HAP-1 (cell line): ENCODE measurements at regions not wholly inside any gene's neighbourhood (a gene's known extent, or its start where the extent isn't known, plus 50 kb on each side); places are given as distances from the start of the nearest gene placed in this dataset.

Experiments
- DNase-seq, 2 experiments: peaks; one replicate each; pipeline ENCODE4 v3.0.0-alpha.2; 2016 to 2020; ENCODE audit warnings: low spot score in 2 of 2
- H3K27me3 ChIP-seq: fragments of 250-450 bp; sonication (Bioruptor Pico); 2 replicates; pipeline ENCODE4 v1.5.1; 2020; ENCODE audit warnings: low read depth, mild to moderate bottlenecking, moderate library complexity
- H3K36me3 ChIP-seq: fragments of 250-450 bp; sonication (Bioruptor Pico); replicated peaks from 2 replicates; pipeline ENCODE4 v1.5.1; 2020; ENCODE audit warnings: mild to moderate bottlenecking
- H3K4me1 ChIP-seq: fragments of 250-450 bp; sonication (Bioruptor Pico); 2 replicates; pipeline ENCODE4 v1.5.1; 2020; ENCODE audit warnings: mild to moderate bottlenecking
- H3K4me3 ChIP-seq: fragments of 250-450 bp; sonication (Bioruptor Pico); 2 replicates; pipeline ENCODE4 v1.5.1; 2020; ENCODE audit warnings: mild to moderate bottlenecking, moderate library complexity
- H3K9me3 ChIP-seq: fragments of 250-450 bp; sonication (Bioruptor Pico); 2 replicates; pipeline ENCODE4 v1.5.1; 2020; ENCODE audit warnings: mild to moderate bottlenecking, moderate library complexity
- in situ Hi-C: fragments of 300-500 bp; cut with MboI; formaldehyde crosslinking; loops from 3 replicates; pipeline ENCODE4 v1.14.3; 2020; ENCODE audit warnings: low sequenced_read_pairs, inconsistent platforms, mixed read lengths

DNA sequence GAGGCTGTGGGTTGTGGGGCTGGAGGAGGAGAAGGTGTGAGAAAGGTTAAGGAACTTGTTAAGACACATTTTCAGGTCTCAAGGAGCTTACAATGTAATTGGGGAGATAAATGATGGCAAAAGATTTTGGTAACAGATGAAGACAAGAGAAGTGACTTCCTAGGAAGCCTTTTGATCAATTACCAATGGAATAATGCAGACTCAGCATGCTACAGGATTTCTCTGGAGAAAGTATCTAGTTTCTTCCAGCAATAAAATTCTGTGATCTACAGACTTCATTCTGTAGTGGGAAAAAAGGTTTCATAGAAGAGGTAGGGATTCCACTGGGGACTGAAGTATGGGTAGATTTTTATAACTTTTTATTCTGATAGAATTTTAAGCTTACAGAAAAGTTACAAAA, 184.2 kb upstream of the RHOBTB1 start:
- H3K27me3 ChIP-seq, result no peaks in the 10 kb centered on the region
- no peaks in the 10 kb centered on the region for H3K9me3 ChIP-seq
- DNase-seq, result no peak
- H3K4me1 ChIP-seq, result peaks cover 13% of the 10 kb centered on the region
- no peaks in the 10 kb centered on the region for H3K36me3 ChIP-seq
- H3K4me3 ChIP-seq, result no peak overlapping the region
- in situ Hi-C loops, result loop anchor here (25.0 kb wide), 1 partner anchor 159 kb away; no protein-coding TSS in a partner anchor

DNA sequence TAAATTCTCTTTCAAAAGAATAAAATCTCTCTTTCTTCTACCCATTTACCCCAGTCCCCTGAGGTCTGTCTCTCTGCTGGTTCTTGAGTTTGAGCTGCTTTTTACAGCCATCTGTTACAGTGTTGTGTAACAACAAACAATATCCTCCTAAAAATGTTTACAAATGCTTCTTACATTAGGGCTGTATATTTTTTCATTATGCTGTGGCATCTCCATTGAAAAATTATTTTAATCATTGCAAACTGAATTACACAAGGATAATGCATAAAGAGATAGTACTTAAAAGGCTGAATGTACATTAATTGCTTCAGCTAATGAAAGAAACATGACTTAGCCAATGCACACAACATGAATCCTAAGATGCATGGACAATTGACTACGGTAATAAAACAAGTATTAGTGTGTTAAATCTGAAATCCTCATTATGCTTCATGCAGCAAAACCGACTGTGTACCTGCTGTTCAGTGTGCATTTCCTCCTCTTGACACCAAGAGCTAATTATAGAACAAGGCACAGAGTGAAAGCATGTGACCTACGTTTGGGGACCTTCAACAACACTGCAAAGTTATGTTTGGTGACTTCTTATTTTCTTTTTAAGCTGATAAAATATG, 181.7 kb upstream of the RHOBTB1 start:
- no peak for DNase-seq

DNA sequence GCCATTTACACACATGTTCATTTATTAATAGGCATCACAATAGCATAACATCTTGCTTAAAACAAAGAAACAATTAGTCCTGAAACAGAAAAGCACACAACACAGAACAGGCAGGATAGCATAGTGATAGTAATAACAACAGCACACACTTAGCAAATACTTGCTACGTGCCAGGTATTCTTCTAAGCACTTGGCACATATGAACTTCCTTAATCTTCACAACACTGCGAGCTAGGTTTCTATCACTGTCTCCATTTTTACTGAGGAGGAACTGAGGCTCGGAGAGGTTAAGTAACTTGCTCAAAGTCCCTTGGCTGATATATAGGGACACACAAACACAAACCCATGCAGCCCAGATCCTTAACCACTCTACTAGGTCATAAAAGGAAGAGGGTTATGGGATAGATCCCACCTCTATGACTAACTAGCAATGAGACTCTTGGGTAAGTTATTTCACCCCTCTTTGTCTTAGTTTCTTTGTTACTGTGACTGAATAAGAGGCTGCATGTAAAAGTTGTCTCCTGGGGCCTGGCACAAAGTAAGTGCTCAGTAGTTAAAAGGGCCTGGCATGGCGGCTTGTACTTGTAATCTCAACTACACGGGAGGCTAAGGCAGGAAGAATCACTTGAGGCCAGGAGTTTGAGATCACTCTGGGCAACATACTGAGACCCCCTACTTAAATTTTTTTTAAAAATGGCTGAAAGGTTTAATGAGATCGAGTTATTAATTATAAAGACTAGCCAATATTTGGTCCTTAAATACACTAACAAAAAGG, 181.0 kb upstream of the RHOBTB1 start:
- in situ Hi-C loops, result loop anchor here (25.0 kb wide), 1 partner anchor 162 kb away; no protein-coding TSS in a partner anchor
- H3K4me1 ChIP-seq, result peaks cover 4% of the 10 kb centered on the region
- no peaks in the 10 kb centered on the region for H3K27me3 ChIP-seq
- no peaks in the 10 kb centered on the region for H3K9me3 ChIP-seq
- no peak for DNase-seq
- H3K4me3 ChIP-seq, result no peak overlapping the region
- H3K36me3 ChIP-seq, result no peaks in the 10 kb centered on the region

More for the DNA sequence above, 181.7 kb upstream of the RHOBTB1 start:
- Histone ChIP-seq H3K4me1 (peaks cover 10% of the 10 kb centered on the region), H3K4me3 (no peak overlapping the region), H3K9me3 (no peaks in the 10 kb centered on the region), H3K27me3 (no peaks in the 10 kb centered on the region), H3K36me3 (no peaks in the 10 kb centered on the region)
- in situ Hi-C loops, result loop anchor here (25.0 kb wide), 1 partner anchor 162 kb away; no protein-coding TSS in a partner anchor

DNA sequence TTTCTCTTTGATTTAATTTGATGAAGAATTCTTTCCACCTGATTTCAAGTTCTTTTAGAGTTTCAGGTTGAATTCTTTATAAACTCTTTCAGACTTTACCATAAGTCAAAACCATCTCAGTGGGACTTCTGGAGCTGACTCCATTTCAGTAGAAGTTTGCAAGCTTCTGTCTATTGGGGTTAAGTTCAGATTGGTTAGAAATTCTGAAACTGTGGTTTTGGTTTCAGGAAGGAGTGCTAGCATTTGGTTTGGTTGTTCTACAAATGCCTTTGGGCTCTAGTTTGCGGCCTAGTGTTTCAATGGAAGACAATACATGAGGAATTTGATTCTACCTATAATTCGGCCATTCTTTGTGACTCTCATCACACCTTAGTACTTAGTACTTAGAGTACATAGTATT, 176.8 kb upstream of the RHOBTB1 start:
- H3K4me3 ChIP-seq, result no peak overlapping the region
- DNase-seq, result no peak
- no peaks in the 10 kb centered on the region for H3K36me3 ChIP-seq
- H3K9me3 ChIP-seq, result no peaks in the 10 kb centered on the region
- in situ Hi-C loops, result no loop called here
- no peaks in the 10 kb centered on the region for H3K4me1 ChIP-seq
- no peaks in the 10 kb centered on the region for H3K27me3 ChIP-seq

DNA sequence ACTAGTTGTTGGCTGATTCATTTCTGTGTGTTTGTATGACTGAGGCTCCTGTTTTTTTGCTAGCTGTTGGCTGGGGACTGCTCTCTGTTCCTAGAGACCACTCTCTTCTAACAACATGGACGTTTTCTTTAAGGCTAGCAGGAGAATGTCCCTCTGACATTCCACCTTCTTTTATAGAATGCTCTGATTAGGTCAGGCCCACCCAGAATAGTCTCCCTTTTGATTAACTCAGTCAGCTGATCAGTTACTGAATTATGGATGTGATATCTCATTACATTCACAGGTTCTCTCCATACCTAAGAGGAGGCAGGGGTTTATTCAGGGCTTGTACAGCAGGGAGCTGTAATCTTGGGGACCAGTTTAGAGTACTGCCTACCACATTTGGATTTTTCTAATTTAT, 175.6 kb upstream of the RHOBTB1 start:
- Histone ChIP-seq H3K36me3 (no peaks in the 10 kb centered on the region), H3K4me3 (no peak overlapping the region), H3K27me3 (no peaks in the 10 kb centered on the region), H3K9me3 (no peaks in the 10 kb centered on the region), H3K4me1 (no peaks in the 10 kb centered on the region)
- no peak for DNase-seq
- in situ Hi-C loops, result no loop called here

DNA sequence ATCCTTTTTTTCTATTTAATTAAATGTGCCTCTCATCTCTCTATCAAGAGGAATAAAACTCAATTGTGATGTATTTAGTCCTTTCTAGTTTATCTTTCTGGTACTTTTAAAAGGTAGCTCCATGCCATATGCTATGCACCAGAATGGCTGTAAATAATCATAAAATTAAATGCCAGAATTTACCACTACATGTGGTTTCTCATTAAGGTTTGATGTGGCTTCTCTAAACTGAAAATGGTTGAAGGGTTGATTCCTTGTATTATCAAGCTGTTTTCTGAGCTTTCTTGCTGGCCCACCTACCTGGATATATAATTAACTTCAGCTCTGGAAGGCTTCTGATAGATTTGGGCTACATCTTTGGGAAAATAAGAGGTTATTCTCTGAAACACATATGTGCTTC, 171.9 kb upstream of the RHOBTB1 start:
- in situ Hi-C loops, result no loop called here
- no peak for DNase-seq

DNA sequence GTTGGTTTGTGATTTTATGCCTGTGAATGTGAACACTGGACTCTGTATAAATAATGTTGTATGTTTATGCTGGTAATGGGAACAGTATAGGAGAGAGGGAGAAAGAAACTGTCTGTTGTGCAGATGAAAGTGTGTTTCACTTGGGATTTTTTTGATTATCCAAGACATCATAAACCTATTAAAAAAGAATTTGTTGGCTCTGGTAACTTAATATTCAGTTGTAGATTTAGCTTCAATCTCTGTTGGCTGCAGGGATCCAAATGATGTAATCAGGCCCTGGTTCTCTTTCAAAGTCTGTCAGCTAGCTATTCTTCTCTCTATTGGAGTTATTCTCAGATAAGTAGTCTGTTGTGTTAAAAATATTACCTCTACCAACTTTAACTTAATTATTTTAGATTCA, 168.8 kb upstream of the RHOBTB1 start:
- in situ Hi-C loops, result no loop called here
- Histone ChIP-seq H3K4me3 (no peak overlapping the region), H3K9me3 (no peaks in the 10 kb centered on the region), H3K4me1 (no peaks in the 10 kb centered on the region), H3K27me3 (no peaks in the 10 kb centered on the region), H3K36me3 (no peaks in the 10 kb centered on the region)
- no peak for DNase-seq

More for the DNA sequence above, 171.9 kb upstream of the RHOBTB1 start:
- Histone ChIP-seq H3K36me3 (no peaks in the 10 kb centered on the region), H3K27me3 (no peaks in the 10 kb centered on the region), H3K9me3 (no peaks in the 10 kb centered on the region), H3K4me3 (no peak overlapping the region), H3K4me1 (no peaks in the 10 kb centered on the region)

DNA sequence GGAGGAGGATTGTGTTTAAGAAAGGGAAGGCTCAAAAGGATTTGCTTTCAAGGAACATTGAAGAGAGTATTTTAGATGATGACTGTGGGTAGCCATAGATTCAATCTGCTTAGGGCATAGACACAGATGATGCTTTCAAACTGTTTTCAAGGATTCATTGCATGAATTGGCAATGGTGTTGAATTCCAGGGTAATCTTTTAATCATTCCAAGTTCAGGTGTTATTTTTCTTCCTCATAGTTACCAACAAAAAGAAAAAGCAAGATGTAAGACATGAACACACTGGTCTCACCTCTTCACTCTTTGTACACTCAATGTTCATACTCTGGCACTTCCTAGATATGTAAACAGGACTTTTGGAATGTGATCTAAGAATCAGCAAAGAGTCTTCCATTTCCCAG, 167.0 kb upstream of the RHOBTB1 start:
- DNase-seq, result no peak
- Histone ChIP-seq H3K36me3 (no peaks in the 10 kb centered on the region), H3K27me3 (no peaks in the 10 kb centered on the region), H3K4me3 (no peak overlapping the region), H3K4me1 (no peaks in the 10 kb centered on the region), H3K9me3 (no peaks in the 10 kb centered on the region)
- in situ Hi-C loops, result no loop called here

DNA sequence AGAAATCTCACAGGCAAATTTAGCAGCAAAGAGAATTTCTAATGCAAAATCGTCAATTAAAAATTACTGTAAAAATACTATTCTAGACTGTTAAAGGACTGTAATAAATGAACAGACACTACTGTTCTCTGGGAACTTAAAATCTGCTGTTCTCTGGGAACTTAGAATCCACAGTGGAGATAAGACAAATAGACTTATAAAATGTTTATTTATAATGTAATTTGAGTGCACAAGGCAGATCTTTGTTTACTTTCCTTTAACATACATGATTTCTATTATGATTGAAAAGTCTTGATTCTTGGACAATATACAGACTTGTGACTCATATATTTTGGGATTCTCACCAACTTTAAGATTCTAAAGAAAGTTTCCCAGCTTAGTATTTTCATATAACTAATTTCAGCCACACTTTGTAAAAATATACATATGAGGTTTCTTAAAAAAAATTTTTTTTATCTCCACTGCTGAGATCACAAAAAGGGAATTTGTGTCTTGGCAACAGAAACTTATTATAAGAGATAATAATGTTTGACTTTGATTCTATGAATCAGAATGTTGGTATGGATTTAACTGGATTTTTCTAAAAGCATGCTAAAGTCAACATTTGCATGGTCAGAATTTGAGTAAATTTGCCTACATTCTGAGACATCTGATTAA, 166.3 kb upstream of the RHOBTB1 start:
- no peaks in the 10 kb centered on the region for H3K36me3 ChIP-seq
- no peak overlapping the region for H3K4me3 ChIP-seq
- no peak for DNase-seq
- in situ Hi-C loops, result no loop called here
- no peaks in the 10 kb centered on the region for H3K4me1 ChIP-seq
- no peaks in the 10 kb centered on the region for H3K9me3 ChIP-seq
- no peaks in the 10 kb centered on the region for H3K27me3 ChIP-seq

DNA sequence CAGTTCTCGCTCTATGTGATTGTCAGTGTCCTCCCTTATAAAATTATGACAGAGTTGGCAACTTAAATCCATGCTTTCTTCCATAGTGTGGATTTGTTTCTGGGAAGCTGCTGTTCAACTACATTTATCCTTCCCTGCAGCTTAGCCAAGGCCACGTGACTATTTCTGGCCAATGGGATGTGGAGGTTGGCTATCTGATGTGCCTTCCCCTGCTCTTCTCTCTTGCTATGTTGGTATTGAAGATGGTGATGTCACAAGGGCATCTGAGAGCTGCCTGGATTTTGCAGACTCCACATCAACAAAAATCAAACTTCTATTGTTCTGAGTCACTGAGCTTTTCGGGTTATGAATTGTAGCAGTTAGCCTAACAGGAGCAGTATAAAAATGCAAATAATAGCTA, 164.9 kb upstream of the RHOBTB1 start:
- in situ Hi-C loops, result no loop called here
- peak in 1 of 2 experiments; percentile 29 for DNase-seq
- H3K27me3 ChIP-seq, result no peaks in the 10 kb centered on the region
- no peaks in the 10 kb centered on the region for H3K4me1 ChIP-seq
- no peaks in the 10 kb centered on the region for H3K36me3 ChIP-seq
- no peak overlapping the region for H3K4me3 ChIP-seq
- no peaks in the 10 kb centered on the region for H3K9me3 ChIP-seq

DNA sequence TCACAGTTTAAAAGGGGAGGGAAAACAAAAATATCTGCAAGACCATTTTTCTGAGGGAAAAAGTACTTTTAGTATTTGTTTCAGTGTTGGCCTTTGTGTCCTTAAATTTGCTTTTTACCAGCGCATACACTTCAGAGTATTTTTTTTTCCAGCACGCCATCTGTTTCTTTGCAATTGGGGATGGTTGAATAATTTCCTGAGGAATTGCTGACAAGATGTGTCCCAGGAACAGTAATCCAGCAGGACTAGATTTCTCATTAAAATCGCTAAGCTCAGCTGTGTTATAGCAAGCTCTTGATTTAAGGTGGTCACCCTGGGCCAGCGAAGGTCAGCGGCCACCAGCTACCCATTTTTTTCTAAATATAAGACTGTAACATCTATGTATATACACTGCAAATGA, 156.9 kb upstream of the RHOBTB1 start:
- Histone ChIP-seq H3K4me3 (no peak overlapping the region), H3K27me3 (no peaks in the 10 kb centered on the region), H3K9me3 (no peaks in the 10 kb centered on the region), H3K36me3 (no peaks in the 10 kb centered on the region), H3K4me1 (no peaks in the 10 kb centered on the region)
- in situ Hi-C loops, result no loop called here
- DNase-seq, result no peak

DNA sequence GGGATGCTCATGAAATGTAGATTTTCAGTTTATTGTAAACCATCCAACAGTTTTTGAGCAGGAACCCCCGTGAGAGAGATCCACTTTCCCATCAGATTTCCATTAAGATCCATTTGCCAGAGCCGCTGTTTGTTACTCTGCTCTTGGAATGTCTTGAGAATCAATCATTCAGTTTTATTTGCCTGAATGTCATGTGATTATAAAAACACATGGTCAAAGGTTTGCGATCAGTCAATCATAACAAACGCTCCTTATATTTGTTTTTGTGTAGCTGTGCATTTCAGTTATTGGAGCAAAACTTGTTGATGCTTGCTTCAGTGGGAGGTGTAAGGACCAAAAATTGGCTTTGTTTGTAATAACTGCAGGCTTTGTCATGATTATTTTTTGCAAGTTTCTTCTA, 155.8 kb upstream of the RHOBTB1 start:
- Histone ChIP-seq H3K4me1 (no peaks in the 10 kb centered on the region), H3K4me3 (no peak overlapping the region), H3K27me3 (no peaks in the 10 kb centered on the region), H3K36me3 (no peaks in the 10 kb centered on the region), H3K9me3 (no peaks in the 10 kb centered on the region)
- no peak for DNase-seq
- in situ Hi-C loops, result no loop called here

DNA sequence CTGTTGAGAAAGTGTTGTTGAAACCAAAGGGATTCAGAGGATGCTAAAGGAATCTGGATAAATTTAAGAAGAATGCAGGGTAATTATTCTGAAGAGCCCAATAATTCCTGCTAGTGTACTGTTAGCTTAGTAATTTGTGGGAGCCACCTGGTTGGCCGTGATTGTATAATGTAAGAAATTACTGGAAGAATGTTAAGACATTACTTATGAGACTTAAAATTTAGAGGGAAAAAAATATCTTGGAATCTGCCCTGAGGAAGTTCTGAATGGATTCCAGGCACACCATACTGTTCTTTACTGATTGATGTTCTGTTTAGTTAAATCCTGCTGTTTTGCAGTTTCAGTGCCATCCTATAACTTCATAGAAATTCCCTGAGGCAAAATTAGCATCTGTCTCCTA, 155.0 kb upstream of the RHOBTB1 start:
- Histone ChIP-seq H3K9me3 (no peaks in the 10 kb centered on the region), H3K27me3 (no peaks in the 10 kb centered on the region), H3K4me3 (no peak overlapping the region), H3K4me1 (no peaks in the 10 kb centered on the region), H3K36me3 (no peaks in the 10 kb centered on the region)
- no peak for DNase-seq
- in situ Hi-C loops, result no loop called here

DNA sequence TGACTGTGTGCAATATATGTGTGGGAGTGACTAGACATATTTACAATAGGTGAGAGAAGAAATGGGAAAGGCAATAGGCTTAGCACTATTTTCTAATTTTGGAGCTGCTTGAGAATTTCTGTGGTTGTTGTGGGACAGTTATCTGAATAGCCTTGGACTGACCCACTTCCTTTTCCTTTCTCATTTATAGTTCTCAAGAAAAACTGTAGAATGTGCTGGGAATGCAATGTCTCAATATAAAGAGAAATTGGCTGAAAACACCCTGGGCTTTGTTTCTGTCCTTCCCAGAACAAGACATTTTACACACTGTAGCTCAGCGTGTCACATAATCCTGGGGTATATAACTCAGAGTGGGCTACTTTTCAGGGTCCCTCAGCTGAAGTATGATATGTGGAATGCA, 153.0 kb upstream of the RHOBTB1 start:
- no peak for DNase-seq
- no peaks in the 10 kb centered on the region; the same call in 1 of the 2 replicates for H3K4me1 ChIP-seq
- H3K27me3 ChIP-seq, result no peaks in the 10 kb centered on the region
- no peak overlapping the region for H3K4me3 ChIP-seq
- no peaks in the 10 kb centered on the region for H3K9me3 ChIP-seq
- in situ Hi-C loops, result no loop called here
- no peaks in the 10 kb centered on the region for H3K36me3 ChIP-seq
